NCI-H187 treated with DMSO at 0.1 percent for 48 hours (cell line): ENCODE measurements at regions not wholly inside any gene's neighbourhood (a gene's known extent, or its start where the extent isn't known, plus 50 kb on each side); places are given as distances from the start of the nearest gene placed in this dataset.
"Not testable (repeated sequence)": the region's sequence is repeated elsewhere in the genome, so short reads cannot be mapped to it uniquely, and the experiment has no call there.

Experiments used
- DNase-seq: peaks from one replicate; lab custom pipeline; 2025; lab: John Stamatoyannopoulos, UW

- not testable (repeated sequence) for DNase-seq
Observed at GRCh38 chr1:221257548-221257947, 378.3 kb downstream of the HLX start.

GRCh38 chr1:221262677-221263076, 383.4 kb downstream of the HLX start:
- not testable (repeated sequence) for DNase-seq

GRCh38 chr1:221263831-221264767, 384.9 kb downstream of the HLX start:
- no peak for DNase-seq

- DNase-seq = no peak
Observed at GRCh38 chr1:221264848-221265247, 385.6 kb downstream of the HLX start.

- no peak for DNase-seq
Observed at GRCh38 chr1:221268295-221268694, 389.1 kb downstream of the HLX start.

- DNase-seq = no peak
Observed at GRCh38 chr1:221271701-221272100, 392.5 kb downstream of the HLX start.

GRCh38 chr1:221272940-221273339, 393.7 kb downstream of the HLX start:
- DNase-seq = no peak

- no peak for DNase-seq
Observed at GRCh38 chr1:221274373-221274772, 395.1 kb downstream of the HLX start.

GRCh38 chr1:221276896-221277409, 397.7 kb downstream of the HLX start:
- no peak for DNase-seq

GRCh38 chr1:221279146-221279545, 399.9 kb downstream of the HLX start:
- no peak for DNase-seq

GRCh38 chr1:221283532-221283931, 404.3 kb downstream of the HLX start:
- no peak for DNase-seq

GRCh38 chr1:221284028-221284427, 404.8 kb downstream of the HLX start:
- no peak for DNase-seq

GRCh38 chr1:221284991-221285390, 405.7 kb downstream of the HLX start:
- not testable (repeated sequence) for DNase-seq

GRCh38 chr1:221285458-221286210, 406.4 kb downstream of the HLX start:
- not testable (repeated sequence) for DNase-seq

GRCh38 chr1:221286399-221286798, 407.2 kb downstream of the HLX start:
- DNase-seq = no peak

- DNase-seq = no peak
Observed at GRCh38 chr1:221289103-221289502, 409.9 kb downstream of the HLX start.

- no peak for DNase-seq
Observed at GRCh38 chr1:221290669-221291068, 411.4 kb downstream of the HLX start.

- DNase-seq = no peak
Observed at GRCh38 chr1:221291113-221291512, 411.9 kb downstream of the HLX start.

- no peak for DNase-seq
Observed at GRCh38 chr1:221292652-221293051, 413.4 kb downstream of the HLX start.

- no peak for DNase-seq
Observed at GRCh38 chr1:221294242-221294641, 415.0 kb downstream of the HLX start.

GRCh38 chr1:221302357-221302756, 423.1 kb downstream of the HLX start:
- DNase-seq = no peak

GRCh38 chr1:221302810-221303209, 423.6 kb downstream of the HLX start:
- no peak for DNase-seq

GRCh38 chr1:221303623-221304022, 424.4 kb downstream of the HLX start:
- DNase-seq = no peak
